ENCODE measurements at regions not wholly inside any gene's neighbourhood (a gene's known extent, or its start where the extent isn't known, plus 50 kb on each side); places are given as distances from the start of the nearest gene placed in this dataset.
"Not testable (repeated sequence)": the region's sequence is repeated elsewhere in the genome, so short reads cannot be mapped to it uniquely, and the experiment has no call there.

GRCh38 chr4:78691971-78692821, 84.0 kb upstream of the BMP2K start:
- DNase-seq (ENCODE audit: low spot score) = no peak

GRCh38 chr4:78692822-78693170, 83.4 kb upstream of the BMP2K start:
- DNase-seq (ENCODE audit: low spot score) = no peak

GRCh38 chr4:78693777-78694456, 82.2 kb upstream of the BMP2K start:
- DNase-seq (ENCODE audit: low spot score) = no peak

DNA sequence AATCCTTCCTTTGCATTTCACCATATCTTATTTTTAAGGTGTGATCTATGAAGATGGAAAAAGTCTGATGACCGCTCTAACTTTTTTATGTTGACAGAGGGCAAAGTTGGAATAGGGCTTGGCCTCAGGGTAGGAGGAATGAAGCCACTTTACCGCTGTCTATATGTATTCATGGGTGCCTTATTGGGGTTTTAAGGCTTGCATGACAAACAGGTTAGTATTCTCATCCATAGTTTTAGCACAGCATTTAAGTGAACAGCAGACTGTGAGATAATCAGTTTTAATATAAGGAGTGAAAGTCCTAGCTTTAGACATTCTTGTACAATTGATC, 81.7 kb upstream of the BMP2K start:
- no peak for DNase-seq (ENCODE audit: low spot score)

GRCh38 chr4:78695910-78696309, 80.2 kb upstream of the BMP2K start:
- no peak for DNase-seq (ENCODE audit: low spot score)

GRCh38 chr4:78703079-78703478, 73.1 kb upstream of the BMP2K start:
- no peak for DNase-seq (ENCODE audit: low spot score)

- DNase-seq (ENCODE audit: low spot score) = no peak
Measured at GRCh38 chr4:78704317-78704716, 71.8 kb upstream of the BMP2K start.

DNA sequence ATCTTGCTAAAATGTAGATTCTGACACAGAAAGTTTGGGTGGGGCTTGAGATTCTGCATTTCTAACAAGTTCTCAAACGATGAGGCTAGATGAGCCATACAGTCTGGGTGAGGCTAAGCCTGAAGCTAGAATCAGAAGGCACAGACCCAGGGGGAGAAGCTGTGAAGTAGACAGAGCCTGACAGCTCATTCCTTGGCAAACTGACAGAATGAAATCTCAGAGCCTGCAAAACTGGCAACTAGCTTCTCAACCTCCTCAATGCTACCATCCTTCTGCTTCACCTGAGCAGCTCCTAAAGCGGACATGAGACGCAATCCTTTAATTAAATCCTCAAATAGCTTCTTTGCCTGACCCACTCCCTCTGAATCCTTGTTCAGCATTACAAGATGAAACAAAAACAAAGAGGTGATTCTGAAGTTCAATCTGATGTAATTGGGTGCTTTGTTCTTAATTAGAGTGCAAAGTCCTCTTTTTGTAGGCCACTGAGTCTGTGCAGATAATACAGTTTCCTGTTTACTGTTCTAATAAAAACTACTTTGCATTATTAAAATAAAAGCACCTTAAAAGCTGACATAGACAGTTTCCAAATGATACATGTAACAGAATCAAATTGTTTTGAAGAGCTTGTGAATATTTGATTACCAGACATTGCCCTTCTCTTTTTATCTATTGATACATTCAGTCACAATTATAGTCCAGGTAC, 71.0 kb upstream of the BMP2K start:
- no peak for DNase-seq (ENCODE audit: low spot score)

DNA sequence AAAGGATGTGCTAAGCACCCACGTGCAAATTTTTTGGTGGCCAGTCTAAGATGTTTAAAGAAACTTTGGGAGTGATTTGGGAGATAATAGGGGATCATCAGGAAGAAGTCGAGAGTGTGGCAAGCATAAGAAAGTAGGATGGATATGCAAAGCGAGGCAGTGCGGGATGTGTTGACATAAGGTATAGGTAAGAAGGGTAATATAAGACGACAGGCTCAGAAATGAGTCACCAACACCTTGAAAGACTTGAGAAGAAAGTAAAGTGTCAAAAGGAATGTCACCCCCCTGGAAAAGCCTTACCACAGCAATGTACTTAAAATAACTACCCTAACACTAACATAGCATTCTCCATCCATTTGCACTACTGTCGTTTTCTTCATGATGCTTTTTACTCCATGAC, 69.8 kb upstream of the BMP2K start:
- DNase-seq (ENCODE audit: low spot score) = no peak

DNA sequence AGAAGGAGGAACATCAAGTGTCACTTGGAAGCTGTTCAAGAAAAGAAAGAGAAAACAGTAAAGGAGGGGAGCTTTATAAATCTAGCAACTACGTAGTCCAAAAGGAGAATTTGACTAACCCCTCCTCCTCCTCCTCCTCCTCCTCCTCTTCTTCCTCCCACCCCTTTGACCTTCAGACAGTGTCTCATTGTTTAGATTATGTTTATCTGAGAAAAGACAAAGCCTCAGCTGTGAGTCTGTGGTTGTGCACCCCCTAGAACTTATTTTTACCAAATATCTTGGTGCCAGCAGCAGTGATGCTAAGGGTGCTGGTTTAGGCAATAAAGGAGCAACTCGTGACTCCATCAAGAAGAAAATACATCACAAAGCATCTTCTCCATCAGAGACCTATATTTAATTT, 68.9 kb upstream of the BMP2K start:
- no peak for DNase-seq (ENCODE audit: low spot score)

DNA sequence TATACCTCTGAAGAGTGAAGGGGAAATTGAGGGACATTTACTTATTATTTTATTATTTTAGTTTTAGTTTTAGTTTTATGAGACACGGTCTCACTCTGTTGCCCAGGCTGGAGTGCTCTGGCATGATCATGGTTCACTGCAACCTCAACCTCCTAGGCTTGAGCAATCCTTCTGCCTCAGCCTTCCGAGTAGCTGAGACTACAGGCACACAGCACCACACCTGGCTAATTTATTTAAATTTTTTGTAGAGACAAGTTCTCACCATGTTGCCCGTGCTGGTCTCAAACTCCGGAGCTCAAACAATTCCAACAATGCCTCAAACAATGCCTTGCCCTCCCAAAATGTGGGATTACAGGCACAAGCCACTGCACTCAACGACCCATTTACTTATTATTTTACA, 68.4 kb upstream of the BMP2K start:
- no peak for DNase-seq (ENCODE audit: low spot score)

- no peak for DNase-seq (ENCODE audit: low spot score)
Measured at GRCh38 chr4:78710536-78710935, 65.6 kb upstream of the BMP2K start.

DNA sequence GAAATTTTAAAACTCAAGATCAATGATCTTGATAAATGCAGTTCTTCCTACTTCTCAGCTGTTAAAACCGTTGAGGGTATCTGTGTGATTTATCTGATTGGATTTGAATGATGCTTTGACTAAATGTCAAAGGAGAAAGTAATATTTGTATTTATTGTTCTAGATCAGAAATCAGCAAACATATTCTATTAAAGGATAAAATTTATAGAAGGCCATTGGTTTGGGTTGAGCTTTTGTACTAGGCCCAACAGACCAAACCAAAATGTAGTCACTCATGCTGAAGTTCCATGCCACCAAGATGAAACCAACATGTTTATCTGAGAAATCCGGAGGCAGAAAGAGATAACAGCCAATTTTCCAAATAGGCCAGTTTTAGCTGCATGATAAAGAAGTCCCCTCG, 64.5 kb upstream of the BMP2K start:
- DNase-seq (ENCODE audit: low spot score) = no peak

DNA sequence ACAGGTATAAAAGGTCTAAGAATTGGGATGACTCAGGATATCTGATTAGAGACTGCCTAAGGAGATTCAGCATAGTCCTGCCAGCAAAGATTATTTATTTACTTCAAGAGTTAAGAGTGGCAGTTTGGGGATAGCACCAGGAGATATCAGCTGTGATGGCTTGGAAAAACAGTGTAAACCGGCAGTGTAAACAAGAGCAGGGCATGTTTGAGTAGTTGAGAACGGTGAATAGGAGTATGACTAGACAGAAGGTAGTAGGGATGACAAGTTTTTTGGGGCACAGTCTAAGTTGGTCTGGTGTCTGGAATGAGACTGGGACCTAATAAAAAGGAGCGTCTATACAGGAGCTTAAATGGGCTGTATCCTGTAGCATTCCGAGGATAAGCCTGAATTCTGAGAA, 61.6 kb upstream of the BMP2K start:
- DNase-seq (ENCODE audit: low spot score) = not testable (repeated sequence)

- DNase-seq (ENCODE audit: low spot score) = not testable (repeated sequence)
Measured at GRCh38 chr4:78715372-78715771, 60.8 kb upstream of the BMP2K start.

- DNase-seq (ENCODE audit: low spot score) = not testable (repeated sequence)
Measured at GRCh38 chr4:78717712-78718111, 58.4 kb upstream of the BMP2K start.

DNA sequence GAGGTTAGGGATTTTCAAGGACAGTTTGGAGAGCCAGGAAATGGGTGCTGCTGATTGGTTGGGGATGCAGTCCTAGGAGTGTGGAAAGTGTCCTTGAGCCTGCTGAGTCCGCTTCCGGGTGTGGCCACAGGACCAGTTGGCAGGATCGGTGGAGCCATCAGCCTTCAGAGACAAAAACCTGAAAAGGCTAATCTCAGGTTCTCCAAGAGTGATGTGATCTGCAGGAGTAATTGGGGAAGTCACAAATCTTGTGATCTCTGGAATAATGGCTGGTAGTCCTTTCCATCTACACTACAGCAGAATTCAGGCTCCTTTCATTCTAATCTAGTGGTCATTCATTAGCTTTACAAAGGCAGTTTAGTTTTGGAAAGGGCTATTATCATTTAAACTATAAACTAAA, 55.9 kb upstream of the BMP2K start:
- DNase-seq (ENCODE audit: low spot score) = no peak

DNA sequence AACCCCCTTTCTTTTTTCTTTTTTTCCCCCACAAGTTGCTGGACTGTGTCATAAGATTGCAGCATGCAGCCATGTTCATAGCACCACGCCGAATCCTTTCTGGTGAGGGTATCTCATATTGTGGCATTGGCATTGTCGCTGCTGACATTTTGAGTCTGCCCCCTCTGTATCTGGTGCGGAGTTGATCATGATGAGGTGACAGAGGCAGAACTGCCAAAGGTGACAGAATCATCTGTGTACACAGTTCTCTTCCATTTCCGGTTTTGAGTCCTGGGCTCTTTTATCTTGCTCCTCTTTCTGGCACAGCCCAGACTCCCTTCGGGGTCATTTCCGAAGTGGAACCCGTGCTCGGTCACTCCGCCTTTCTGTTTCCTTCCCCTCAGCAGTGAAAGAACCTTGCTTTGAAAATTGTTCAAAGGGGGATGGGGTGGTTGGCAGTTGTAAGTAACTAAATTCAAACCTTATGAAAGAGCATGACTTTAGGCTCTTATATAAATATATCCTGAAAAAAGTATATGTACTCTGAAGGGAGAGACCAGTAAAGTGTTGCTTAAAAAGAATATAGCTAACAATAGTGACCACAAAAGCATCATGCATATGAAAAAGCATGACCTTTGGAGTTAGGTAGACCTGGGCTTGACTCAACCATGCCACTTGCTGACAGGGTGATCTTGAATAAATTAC, 55.0 kb upstream of the BMP2K start:
- DNase-seq (ENCODE audit: low spot score) = peak; percentile 16

- DNase-seq (ENCODE audit: low spot score) = no peak
Measured at GRCh38 chr4:78721747-78722146, 54.4 kb upstream of the BMP2K start.

DNA sequence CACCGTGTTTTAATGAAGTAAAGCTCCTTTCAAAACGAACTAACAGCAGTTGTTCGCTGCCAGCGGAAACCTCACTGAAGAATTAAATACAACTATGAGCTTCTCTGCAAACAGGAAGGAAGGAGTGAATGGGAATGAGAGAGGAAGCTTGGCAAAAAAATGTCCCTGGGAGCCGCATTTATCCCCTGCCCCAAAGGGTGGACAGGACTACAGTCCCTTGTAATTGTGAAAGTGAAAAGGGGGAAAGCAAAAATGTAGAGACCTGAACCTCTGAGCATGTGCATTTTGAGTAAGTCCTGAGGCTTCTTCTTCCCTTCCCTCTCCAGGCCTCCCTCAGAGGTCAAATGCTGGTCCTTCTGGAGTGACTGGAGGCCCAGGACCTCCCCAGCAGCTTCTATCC, 53.8 kb upstream of the BMP2K start:
- no peak for DNase-seq (ENCODE audit: low spot score)

DNA sequence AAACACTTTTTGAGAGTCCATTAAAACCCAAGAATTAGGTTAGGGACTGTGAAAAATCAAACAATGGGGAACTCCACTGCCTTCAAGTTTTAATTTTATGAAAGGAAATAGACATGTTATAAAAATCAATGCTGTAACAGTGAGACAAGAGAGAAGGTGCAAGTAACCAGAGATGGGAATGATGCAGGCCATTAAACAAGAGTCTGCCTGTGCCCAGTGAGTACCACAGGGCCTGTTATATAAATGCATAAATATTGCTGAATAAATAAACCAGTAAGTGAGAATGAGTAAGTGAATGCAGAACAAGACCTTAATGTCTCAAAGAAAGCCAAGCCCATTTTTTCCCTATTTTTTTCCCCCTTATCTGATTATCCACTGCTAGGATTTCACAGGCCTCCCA, 53.3 kb upstream of the BMP2K start:
- no peak for DNase-seq (ENCODE audit: low spot score)
